ENCODE measurements at regions not wholly inside any gene's neighbourhood (a gene's known extent, or its start where the extent isn't known, plus 50 kb on each side); places are given as distances from the start of the nearest gene placed in this dataset.
A peak's percentile ranks its signal among the peaks of the same experiment; 100 is the strongest.

DNA sequence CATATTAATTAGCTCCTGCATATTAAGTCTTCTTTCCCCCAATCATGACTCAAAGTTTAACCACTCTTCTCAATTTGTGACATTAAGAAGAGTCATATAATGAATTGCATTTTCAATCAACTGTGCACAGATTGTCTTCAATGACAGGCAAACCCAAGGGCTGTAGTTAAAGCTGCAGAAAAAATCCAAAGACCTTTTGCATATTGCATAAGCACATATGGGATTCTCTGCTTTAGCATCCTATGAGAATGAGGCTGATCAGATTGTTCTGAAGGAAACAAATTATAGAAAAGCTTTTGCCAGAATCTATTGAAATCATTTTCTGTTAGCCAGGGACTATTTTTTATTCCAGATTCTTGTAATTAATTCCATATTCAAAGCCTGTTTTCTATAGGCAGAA is 112.3 kb downstream of the FAM170A start:
- TF ChIP-seq, protein P1, sequence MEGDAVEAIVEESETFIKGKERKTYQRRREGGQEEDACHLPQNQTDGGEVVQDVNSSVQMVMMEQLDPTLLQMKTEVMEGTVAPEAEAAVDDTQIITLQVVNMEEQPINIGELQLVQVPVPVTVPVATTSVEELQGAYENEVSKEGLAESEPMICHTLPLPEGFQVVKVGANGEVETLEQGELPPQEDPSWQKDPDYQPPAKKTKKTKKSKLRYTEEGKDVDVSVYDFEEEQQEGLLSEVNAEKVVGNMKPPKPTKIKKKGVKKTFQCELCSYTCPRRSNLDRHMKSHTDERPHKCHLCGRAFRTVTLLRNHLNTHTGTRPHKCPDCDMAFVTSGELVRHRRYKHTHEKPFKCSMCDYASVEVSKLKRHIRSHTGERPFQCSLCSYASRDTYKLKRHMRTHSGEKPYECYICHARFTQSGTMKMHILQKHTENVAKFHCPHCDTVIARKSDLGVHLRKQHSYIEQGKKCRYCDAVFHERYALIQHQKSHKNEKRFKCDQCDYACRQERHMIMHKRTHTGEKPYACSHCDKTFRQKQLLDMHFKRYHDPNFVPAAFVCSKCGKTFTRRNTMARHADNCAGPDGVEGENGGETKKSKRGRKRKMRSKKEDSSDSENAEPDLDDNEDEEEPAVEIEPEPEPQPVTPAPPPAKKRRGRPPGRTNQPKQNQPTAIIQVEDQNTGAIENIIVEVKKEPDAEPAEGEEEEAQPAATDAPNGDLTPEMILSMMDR (IDR thresholded peaks at IDR 0.05; ENCODE audit: low read depth, low read length, missing control alignments) = no peak
- no peak for DNase-seq (ENCODE audit: extremely low read depth, low read depth)
- no peak overlapping the region for H3K4me3 ChIP-seq (replicated peaks; ENCODE audit: low read depth, low read length)

DNA sequence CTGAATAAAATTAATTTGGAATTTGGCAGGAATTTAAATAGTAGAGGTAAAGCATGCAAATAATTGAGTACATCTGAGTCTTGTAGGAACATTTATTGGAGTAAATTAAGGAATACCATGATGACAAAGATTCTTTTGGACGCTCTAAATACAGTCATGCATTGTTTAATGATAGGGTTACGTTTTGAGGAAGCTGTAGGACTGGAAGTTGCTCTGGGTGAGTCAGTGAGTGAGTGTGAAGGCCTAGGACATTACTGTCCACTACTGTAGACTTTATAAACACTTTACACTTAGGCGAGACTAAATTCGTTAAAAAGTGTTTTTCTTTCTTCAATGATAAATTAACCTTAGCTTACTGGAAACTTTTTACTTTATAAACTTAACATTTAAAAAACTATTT is 113.0 kb downstream of the FAM170A start:
- no peak for DNase-seq (ENCODE audit: extremely low read depth, low read depth)
- TF ChIP-seq, protein P1 (IDR thresholded peaks at IDR 0.05; ENCODE audit: low read depth, low read length, missing control alignments) = no peak
- no peak overlapping the region for H3K4me3 ChIP-seq (replicated peaks; ENCODE audit: low read depth, low read length)

DNA sequence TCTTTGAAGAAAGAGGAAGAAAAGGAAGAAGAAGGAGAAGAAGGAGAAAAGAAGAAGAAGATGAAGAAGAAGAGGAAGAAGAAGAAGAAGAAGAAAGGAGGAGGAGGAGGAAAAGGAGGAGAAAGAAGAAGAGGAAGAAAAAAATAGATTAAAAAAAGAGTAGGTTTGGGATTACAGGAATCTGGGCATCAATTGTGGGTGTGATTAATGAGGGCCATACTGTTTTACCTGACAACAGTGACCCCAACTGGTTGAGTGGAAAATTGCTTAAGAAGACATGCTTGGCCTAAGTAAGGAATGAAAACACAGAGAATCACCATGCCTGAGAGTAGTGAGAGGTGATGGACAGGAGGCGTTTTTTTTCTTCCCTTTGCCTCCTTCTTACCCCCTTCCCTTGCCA is 114.6 kb downstream of the FAM170A start:
- H3K4me3 ChIP-seq (replicated peaks; ENCODE audit: low read depth, low read length) = no peak overlapping the region
- TF ChIP-seq, protein P1 (IDR thresholded peaks at IDR 0.05; ENCODE audit: low read depth, low read length, missing control alignments) = peak; percentile 45
- peak; percentile 27 for DNase-seq (ENCODE audit: extremely low read depth, low read depth)

DNA sequence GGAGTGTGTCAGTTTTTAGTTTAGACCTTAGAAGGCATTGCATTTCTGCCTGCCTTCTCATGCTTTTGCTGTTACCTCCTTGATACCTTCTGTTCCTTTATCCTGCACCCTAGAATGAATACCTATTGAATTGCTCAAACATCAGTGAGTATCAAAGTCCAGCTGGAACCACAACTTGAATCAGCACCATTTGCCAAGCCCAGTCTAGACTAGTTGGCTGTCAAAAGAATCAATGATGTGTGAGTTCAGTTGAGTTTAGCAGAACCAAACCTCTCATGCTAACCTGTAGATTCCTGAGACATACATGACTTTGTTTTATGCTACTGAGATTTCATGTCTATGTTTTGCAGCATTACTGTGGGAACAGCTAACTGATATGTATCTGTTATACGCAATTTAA is 116.6 kb downstream of the FAM170A start:
- no peak overlapping the region for H3K4me3 ChIP-seq (replicated peaks; ENCODE audit: low read depth, low read length)
- DNase-seq (ENCODE audit: extremely low read depth, low read depth) = no peak
- TF ChIP-seq, protein P1 (IDR thresholded peaks at IDR 0.05; ENCODE audit: low read depth, low read length, missing control alignments) = no peak

DNA sequence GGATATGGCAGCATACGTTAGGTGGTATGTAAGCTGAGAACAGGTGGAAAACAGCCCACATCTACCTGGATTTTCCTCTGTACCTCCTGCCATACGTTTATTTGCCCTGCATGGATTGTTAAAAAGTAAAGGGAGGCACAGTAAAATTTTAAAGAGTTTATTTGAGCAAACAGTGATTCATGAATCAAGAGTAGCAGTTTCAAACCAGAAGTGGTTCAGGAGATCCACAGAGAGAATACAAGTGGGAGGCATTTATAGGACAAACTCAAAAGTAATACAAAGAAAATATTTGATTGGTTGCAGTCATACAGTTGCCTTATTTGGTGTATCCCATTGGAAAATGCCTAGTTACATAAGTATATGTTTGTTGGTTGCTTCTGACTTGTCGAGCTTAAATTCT is 117.6 kb downstream of the FAM170A start:
- H3K4me3 ChIP-seq (replicated peaks; ENCODE audit: low read depth, low read length) = no peak overlapping the region
- TF ChIP-seq, protein P1 (IDR thresholded peaks at IDR 0.05; ENCODE audit: low read depth, low read length, missing control alignments) = no peak
- DNase-seq (ENCODE audit: extremely low read depth, low read depth) = no peak

DNA sequence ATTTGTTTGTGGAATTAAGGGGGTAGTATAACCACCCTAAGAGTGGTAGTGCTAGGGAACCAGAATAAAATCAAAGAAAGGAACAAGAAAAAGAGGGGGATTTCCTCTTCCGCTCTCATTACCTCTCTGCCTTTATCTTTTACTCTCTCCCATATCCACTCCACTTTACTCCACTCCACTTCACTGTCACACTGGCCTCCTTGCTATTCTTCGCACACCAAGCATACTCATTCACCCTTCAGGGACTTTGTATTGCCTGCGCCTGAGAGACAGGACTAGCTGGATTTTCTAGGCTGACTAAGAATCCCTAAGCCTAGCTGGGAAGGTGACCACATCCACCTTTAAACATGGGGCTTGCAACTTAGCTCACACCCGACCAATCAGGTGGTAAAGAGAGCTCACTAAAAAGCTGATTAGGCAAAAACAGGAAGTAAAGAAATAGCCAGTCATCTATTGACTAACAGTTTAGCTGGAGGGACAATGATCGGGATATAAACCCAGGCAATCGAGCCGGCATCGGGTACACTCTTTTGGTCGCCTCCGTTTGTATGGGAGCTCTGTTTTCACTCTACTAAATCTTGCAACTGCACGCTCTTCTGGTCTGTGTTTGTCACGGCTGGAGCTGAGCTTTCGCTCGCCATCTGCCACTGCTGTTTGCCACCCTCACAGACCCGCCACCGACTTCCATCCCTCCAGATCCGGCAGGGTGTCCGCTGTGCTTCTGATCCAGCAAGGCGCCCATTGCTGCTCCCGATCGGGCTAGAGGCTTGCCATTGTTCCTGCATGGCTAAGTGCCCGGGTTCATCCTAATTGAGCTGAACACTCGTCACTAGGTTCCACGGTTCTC is 121.8 kb downstream of the FAM170A start:
- DNase-seq (ENCODE audit: extremely low read depth, low read depth) = no peak
- no peak overlapping the region for H3K4me3 ChIP-seq (replicated peaks; ENCODE audit: low read depth, low read length)
- TF ChIP-seq, protein P1 (IDR thresholded peaks at IDR 0.05; ENCODE audit: low read depth, low read length, missing control alignments) = no peak

DNA sequence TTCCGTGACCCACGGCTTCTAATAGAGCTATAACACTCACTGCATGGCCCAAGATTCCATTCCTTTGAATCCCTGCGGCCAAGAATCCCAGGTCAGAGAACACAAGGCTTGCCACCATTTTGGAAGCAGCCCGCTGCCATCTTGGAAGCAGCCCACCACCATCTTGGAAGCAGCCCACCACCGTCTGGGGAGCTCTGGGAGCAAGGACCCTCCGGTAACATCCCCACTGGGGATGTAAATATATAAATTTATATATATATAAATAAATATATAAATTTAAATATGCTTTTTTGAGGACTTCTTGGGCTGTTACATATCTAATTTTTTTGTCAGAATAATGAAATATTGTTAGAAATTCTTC is 122.4 kb downstream of the FAM170A start:
- no peak overlapping the region for H3K4me3 ChIP-seq (replicated peaks; ENCODE audit: low read depth, low read length)
- TF ChIP-seq, protein P1 (IDR thresholded peaks at IDR 0.05; ENCODE audit: low read depth, low read length, missing control alignments) = no peak

More for the DNA sequence above, 122.4 kb downstream of the FAM170A start:
- no peak for DNase-seq (ENCODE audit: extremely low read depth, low read depth)

All from HFF-Myc (cell line).